Vagina (tissue), 2 donors: ENCODE measurements at regions not wholly inside any gene's neighbourhood (a gene's known extent, or its start where the extent isn't known, plus 50 kb on each side); places are given as distances from the start of the nearest gene placed in this dataset.

Experiments
- DNase-seq, 2 donors: peaks; one replicate each; pipeline ENCODE4 v3.0.0-alpha.2; 2017; ENCODE audit errors: extremely low spot score in 2 of 2
- H3K27ac ChIP-seq: fragments of 200-600 bp; sonication (generic); one replicate; pipeline ENCODE4 v1.5.1; 2019
- H3K27me3 ChIP-seq: fragments of 200-600 bp; sonication (generic); one replicate; pipeline ENCODE4 v1.5.1; 2019
- H3K36me3 ChIP-seq, 2 donors: fragments of 200-600 bp; sonication (generic); one replicate each; pipeline ENCODE4 v1.5.1; 2017 to 2019
- H3K4me1 ChIP-seq: fragments of 200-600 bp; sonication (generic); one replicate; pipeline ENCODE4 v1.5.1; 2019
- H3K4me3 ChIP-seq, 2 donors: fragments of 200-600 bp; sonication (generic); 1 replicate in 1 of 2; 2 replicates in 1 of 2; pipeline ENCODE4 v1.5.1; 2016 to 2019
- H3K9me3 ChIP-seq: fragments of 200-600 bp; sonication (generic); one replicate; pipeline ENCODE4 v1.5.1; 2019
- CTCF ChIP-seq, 3 experiments: fragments of 450-650 bp in 2 of 3; fragments of 200-600 bp in 1 of 3; sonication (generic) in 1 of 3; IDR thresholded peaks; one replicate each; pipeline ENCODE4 v1.5.1; 2017 to 2019; ENCODE audit warnings: antibody characterized with exemption in 3 of 3, mild to moderate bottlenecking in 2 of 3, moderate library complexity in 2 of 3
- POLR2A ChIP-seq, 2 donors: fragments of 450-650 bp; IDR thresholded peaks; one replicate each; pipeline ENCODE4 v1.6.1; 2017; ENCODE audit warnings: antibody characterized with exemption in 2 of 2, mild to moderate bottlenecking in 2 of 2, moderate library complexity in 2 of 2
- POLR2AphosphoS5 ChIP-seq, 2 donors: sonication (generic); formaldehyde crosslinking; IDR thresholded peaks; one replicate each; pipeline ENCODE4 v1.9.0; 2017; ENCODE audit warnings: antibody characterized with exemption in 2 of 2, mild to moderate bottlenecking in 2 of 2, low read depth in 1 of 2; ENCODE audit not compliant: insufficient read depth in 1 of 2
- intact Hi-C: fragments of 100-400 bp; cut with DNase I; formaldehyde crosslinking; loops from one replicate; pipeline ENCODE4 v1.15.1; 2023

GRCh38 chr2:8496079-8496478 is 185.8 kb upstream of the ID2 start:
- Histone ChIP-seq H3K4me3 (no peak overlapping the region), H3K27ac (no peak overlapping the region), H3K4me1 (peaks cover 6% of the 10 kb centered on the region), H3K36me3 (no peaks in the 10 kb centered on the region), H3K9me3 (no peaks in the 10 kb centered on the region), H3K27me3 (no peaks in the 10 kb centered on the region)
- intact Hi-C loops, result no loop called here
- DNase-seq, result no peak
- TF ChIP-seq CTCF (IDR thresholded peaks at IDR 0.05) (no peak), POLR2A (IDR thresholded peaks at IDR 0.05) (no peak), POLR2AphosphoS5 (IDR thresholded peaks at IDR 0.05; ENCODE audit: insufficient read depth in 1 of 2, low read depth in 1 of 2) (no peak)

GRCh38 chr2:8496617-8497016 is 185.2 kb upstream of the ID2 start:
- no peaks in the 10 kb centered on the region for H3K27me3 ChIP-seq
- peaks cover 4% of the 10 kb centered on the region for H3K4me1 ChIP-seq
- H3K27ac ChIP-seq, result no peak overlapping the region
- no peak overlapping the region for H3K4me3 ChIP-seq
- H3K36me3 ChIP-seq, result no peaks in the 10 kb centered on the region
- H3K9me3 ChIP-seq, result no peaks in the 10 kb centered on the region
- DNase-seq, result no peak
- intact Hi-C loops, result no loop called here
- TF ChIP-seq POLR2AphosphoS5 (IDR thresholded peaks at IDR 0.05; ENCODE audit: insufficient read depth in 1 of 2, low read depth in 1 of 2) (no peak), CTCF (IDR thresholded peaks at IDR 0.05) (no peak), POLR2A (IDR thresholded peaks at IDR 0.05) (no peak)

GRCh38 chr2:8498994-8499393 is 182.9 kb upstream of the ID2 start:
- Histone ChIP-seq H3K9me3 (no peaks in the 10 kb centered on the region), H3K4me3 (no peak overlapping the region), H3K36me3 (no peaks in the 10 kb centered on the region), H3K27ac (no peak overlapping the region), H3K27me3 (no peaks in the 10 kb centered on the region), H3K4me1 (peaks cover 4% of the 10 kb centered on the region)
- intact Hi-C loops, result no loop called here
- no peak for DNase-seq
- TF ChIP-seq POLR2A (IDR thresholded peaks at IDR 0.05) (no peak), POLR2AphosphoS5 (IDR thresholded peaks at IDR 0.05; ENCODE audit: insufficient read depth in 1 of 2, low read depth in 1 of 2) (no peak), CTCF (IDR thresholded peaks at IDR 0.05) (no peak)

GRCh38 chr2:8500124-8501054 is 181.5 kb upstream of the ID2 start:
- Histone ChIP-seq H3K36me3 (no peaks in the 10 kb centered on the region), H3K4me1 (peaks cover 4% of the 10 kb centered on the region), H3K27ac (no peak overlapping the region), H3K27me3 (no peaks in the 10 kb centered on the region), H3K4me3 (no peak overlapping the region), H3K9me3 (no peaks in the 10 kb centered on the region)
- DNase-seq, result no peak
- no peak for TF ChIP-seq POLR2A (IDR thresholded peaks at IDR 0.05)
- peak in 1 of 2 donors; percentile 51 for TF ChIP-seq POLR2AphosphoS5 (IDR thresholded peaks at IDR 0.05; ENCODE audit: insufficient read depth in 1 of 2, low read depth in 1 of 2)
- intact Hi-C loops, result no loop called here

GRCh38 chr2:8501061-8501720 is 180.7 kb upstream of the ID2 start:
- intact Hi-C loops, result no loop called here
- no peaks in the 10 kb centered on the region for H3K36me3 ChIP-seq
- no peak overlapping the region for H3K27ac ChIP-seq
- H3K4me1 ChIP-seq, result peaks cover 4% of the 10 kb centered on the region
- DNase-seq, result no peak
- H3K4me3 ChIP-seq, result no peak overlapping the region
- TF ChIP-seq POLR2A (IDR thresholded peaks at IDR 0.05) (no peak), POLR2AphosphoS5 (IDR thresholded peaks at IDR 0.05; ENCODE audit: insufficient read depth in 1 of 2, low read depth in 1 of 2) (no peak), CTCF (IDR thresholded peaks at IDR 0.05) (no peak)
- H3K27me3 ChIP-seq, result no peaks in the 10 kb centered on the region
- H3K9me3 ChIP-seq, result no peaks in the 10 kb centered on the region
